RKO (cell line): ENCODE measurements at regions not wholly inside any gene's neighbourhood (a gene's known extent, or its start where the extent isn't known, plus 50 kb on each side); places are given as distances from the start of the nearest gene placed in this dataset.

Experiments used
- DNase-seq: peaks from one replicate; pipeline ENCODE4 v3.0.0-alpha.2; 2016; ENCODE audit warnings: low spot score

DNA sequence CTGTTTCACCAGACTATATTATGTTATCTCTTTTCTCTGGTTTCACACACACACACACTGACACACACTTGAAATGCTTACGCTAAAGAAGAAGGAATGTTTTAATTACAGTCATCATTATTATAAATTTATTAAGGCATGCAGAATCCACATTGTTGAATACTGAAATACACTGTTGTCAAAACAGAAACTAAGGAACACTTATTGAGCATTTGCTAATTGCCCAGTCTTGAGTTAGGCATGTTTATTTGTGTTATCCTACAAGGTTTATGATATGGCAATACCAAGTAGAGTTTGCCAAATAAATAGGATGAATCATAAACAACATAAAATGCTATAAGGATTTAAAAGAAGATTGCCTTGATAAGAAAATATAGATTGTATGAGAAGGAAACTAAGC, 917.0 kb upstream of the PIK3C3 start:
- DNase-seq = no peak

GRCh38 chr18:41036346-41036745, 918.7 kb upstream of the PIK3C3 start:
- DNase-seq = no peak

DNA sequence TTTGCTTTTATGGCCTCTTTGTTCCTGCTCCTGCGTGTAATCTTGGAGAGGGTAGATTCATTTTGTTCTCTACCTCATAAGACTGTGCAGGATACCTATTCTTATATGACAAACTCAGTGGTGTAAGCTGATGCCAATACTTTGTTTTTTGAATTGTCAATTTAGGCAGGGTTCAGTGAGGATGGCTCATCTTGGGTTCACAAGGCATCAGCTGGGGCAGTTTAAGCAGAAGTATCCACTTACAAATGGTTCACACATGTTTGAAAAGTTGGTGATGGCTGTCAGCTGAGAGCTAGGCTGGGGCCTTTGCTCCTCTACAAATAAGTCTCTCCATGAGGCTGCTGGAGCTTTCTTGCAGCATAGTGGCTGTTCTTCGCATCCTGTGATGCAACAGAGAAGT, 920.6 kb upstream of the PIK3C3 start:
- no peak for DNase-seq

DNA sequence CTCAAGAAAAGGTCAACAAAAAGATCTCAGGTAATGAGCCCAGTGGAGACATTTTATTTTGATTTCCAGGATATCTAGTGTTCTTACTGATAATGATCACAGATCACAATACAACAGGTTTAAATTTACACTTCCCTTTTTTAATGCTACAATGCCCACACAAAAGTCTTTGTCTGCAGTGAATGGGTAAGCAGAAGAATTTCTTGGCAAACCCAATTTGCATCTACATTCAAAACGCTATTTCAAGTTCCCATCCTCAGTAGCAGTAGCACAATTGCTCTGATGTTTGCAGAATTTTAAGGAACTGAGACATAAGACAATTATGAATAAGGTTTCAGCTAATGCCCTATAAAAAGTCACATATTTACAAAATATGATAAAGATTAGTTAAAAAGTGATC, 929.4 kb upstream of the PIK3C3 start:
- no peak for DNase-seq

- no peak for DNase-seq
Observed at GRCh38 chr18:41024792-41025191, 930.2 kb upstream of the PIK3C3 start.

GRCh38 chr18:41022484-41022883, 932.5 kb upstream of the PIK3C3 start:
- DNase-seq = no peak

- DNase-seq = no peak
Observed at GRCh38 chr18:41021089-41021488, 933.9 kb upstream of the PIK3C3 start.

DNA sequence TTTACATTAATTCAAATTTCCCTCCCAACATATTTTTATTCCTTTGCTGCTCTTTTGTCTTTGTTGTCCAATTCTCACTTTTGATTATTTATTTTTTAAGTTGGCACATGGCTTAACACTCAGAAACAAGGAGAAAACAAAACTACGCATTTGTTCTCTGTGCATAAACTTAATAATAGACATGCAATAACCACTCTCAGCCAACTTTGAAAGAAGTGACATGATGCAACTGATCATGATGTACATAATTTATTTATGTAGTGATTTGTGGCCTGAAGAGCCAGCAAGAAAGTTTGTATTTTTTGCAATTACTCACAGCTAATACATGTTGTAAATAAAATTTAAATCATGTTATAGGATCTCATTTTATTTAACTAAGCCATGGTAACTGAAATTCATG, 942.8 kb upstream of the PIK3C3 start:
- no peak for DNase-seq

GRCh38 chr18:41009926-41010325, 945.1 kb upstream of the PIK3C3 start:
- no peak for DNase-seq

DNA sequence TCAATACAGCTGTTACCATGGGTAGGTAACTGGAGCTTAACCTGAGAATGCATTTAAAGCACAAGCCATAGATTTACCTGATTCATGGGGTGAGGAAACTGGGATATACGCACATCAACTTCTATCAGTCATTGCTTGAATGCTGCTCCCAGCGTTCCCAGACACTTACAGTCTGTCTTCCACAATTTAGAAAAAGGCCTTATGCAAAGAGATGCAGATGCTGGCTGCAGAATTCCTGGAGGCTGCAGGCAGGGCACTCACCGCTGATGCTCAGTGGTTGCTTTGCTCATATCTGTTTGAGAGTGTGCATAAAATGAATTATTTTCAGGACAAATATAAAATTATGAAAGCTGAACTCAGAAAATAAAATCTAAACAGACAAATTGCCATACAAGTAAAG, 950.7 kb upstream of the PIK3C3 start:
- DNase-seq = no peak

DNA sequence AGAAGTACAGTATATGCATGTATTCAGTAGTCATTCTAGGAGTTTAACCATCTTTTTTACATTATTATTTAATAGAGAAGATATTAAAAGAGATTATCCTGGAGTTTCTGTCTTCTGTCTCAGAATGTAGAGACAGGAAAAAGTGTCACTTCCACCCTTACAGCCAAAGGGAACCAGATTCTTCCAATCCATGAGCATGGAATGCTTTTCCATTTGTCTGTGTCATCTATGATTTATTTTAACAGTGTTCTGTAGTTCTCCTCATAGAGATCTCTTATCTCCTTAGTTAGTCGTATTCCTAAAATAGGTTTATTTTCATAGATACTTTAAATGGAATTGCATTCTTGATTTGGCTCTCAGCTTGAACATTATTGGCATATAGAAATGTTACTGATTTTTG, 959.5 kb upstream of the PIK3C3 start:
- no peak for DNase-seq

DNA sequence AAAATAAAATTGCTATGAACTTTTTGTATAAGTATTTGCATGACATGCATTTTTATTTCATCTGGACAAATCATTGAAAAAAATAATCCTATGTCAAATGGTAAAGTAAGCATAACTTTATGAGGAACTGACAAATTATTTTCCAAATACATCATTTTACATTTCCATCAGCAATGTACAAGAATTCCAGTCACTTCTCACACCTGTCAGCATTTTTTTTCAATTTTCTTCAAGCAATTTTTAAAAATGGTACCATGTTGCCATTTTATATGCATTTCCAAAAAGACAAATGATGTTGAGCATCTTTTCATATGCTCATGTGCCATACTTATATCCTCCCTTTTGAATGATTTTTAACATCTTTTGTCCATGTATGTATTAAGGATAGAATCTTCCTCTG, 961.7 kb upstream of the PIK3C3 start:
- no peak for DNase-seq

DNA sequence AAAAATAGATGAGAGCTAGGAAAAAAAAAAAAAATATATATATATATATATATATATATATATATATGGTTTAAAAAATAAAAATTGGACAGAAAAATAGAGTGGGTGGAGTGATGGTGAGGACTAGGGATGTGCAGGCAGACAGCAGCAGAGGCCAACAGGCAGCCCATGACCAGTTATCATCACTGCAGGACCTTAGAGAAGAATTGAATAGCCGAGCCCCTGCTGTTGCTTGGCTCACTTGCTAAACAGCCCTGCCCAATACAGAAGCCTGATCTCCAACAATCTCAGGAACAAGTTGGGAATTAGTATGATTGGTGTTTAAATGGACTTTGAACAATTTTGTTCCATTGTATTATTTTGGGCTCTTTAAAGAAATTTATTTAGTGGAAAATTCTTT, 967.5 kb upstream of the PIK3C3 start:
- no peak for DNase-seq

- DNase-seq = no peak
Observed at GRCh38 chr18:40985436-40985835, 969.6 kb upstream of the PIK3C3 start.

- DNase-seq = peak; percentile 3
Observed at GRCh38 chr18:40984856-40985255, 970.2 kb upstream of the PIK3C3 start.

GRCh38 chr18:40983835-40984234, 971.2 kb upstream of the PIK3C3 start:
- no peak for DNase-seq

GRCh38 chr18:40980171-40980570, 974.9 kb upstream of the PIK3C3 start:
- no peak for DNase-seq

DNA sequence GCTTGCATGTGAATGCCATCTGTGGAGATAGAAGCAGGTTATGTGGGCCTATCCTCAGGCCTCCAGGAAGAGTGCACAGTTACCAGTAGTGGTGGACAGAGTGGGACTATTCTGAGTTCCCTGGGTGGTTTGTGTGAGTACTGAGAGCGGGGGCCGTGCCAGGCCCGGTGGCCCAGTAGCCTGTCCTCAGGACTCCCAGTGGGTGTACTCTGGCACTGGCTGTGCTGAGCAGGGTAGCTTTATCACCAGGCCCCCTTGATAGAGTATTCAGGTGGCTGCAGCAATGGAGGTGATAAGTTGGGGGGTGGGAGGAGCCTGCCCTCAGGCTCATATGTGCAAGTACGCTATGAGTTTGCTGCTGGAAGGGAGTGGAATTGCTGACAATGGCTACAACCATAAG, 979.0 kb upstream of the PIK3C3 start:
- no peak for DNase-seq

DNA sequence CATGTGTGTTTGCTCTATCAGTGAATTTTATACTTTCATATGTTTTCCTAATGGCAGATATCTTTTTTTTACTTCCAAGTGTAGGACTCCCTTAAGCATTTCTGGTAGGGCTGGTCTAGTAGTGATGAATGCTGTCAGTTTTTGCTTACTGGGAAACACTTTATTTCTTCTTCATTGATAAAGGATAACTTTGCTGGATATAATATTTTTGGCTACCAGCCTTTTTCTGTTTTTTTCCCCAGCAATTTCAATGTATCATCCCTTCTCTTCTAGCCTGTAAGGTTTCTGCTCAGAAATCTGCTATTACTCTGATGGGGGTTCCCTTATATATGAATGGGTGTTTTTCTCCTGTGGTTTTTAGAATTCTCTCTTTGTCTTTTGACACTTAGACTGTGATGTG, 980.6 kb upstream of the PIK3C3 start:
- no peak for DNase-seq

DNA sequence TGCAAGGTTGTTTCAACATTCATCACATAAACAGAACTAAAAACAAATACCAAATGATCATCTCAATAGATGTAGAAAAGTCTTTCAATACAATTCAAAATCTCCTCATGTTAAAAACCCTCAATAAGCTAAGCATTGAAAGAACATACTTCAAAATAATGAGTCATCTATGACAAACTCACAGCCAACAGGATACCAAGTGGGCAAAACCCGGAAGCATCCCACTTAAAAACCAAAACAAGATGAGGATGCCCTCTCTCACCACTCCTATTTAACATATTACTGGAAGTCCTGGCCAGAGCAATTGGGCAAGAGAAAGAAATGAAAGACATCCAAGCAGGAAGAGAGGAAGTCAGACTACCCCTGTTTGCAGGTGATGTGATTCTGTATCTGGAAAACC, 992.2 kb upstream of the PIK3C3 start:
- peak; percentile 20 for DNase-seq

- no peak for DNase-seq
Observed at GRCh38 chr18:40957533-40958070, 997.4 kb upstream of the PIK3C3 start.

GRCh38 chr18:40956213-40956612, 998.8 kb upstream of the PIK3C3 start:
- DNase-seq = no peak

GRCh38 chr18:40955351-40955750, 999.7 kb upstream of the PIK3C3 start:
- no peak for DNase-seq

GRCh38 chr18:40949114-40949950, 1005.7 kb upstream of the PIK3C3 start:
- no peak for DNase-seq
